Kidney (tissue), 13 donors: ENCODE measurements at regions not wholly inside any gene's neighbourhood (a gene's known extent, or its start where the extent isn't known, plus 50 kb on each side); places are given as distances from the start of the nearest gene placed in this dataset.
"Not testable (repeated sequence)": the region's sequence is repeated elsewhere in the genome, so short reads cannot be mapped to it uniquely, and the experiment has no call there.

ENCODE experiments used
- DNase-seq, 5 donors: peaks; one replicate each; pipeline ENCODE4 v3.0.0-alpha.2; 2013 to 2020
- FAIRE-seq: peaks from 2 replicates; lab custom pipeline; 2012; peaks lifted over from hg19 to GRCh38; lab: Jason Lieb, UNC
- H3K27ac ChIP-seq, 2 donors: one replicate each; pipeline ENCODE4 v1.7.0; 2013; ENCODE audit warnings: low read depth in 2 of 2, low read length in 2 of 2, inconsistent platforms in 1 of 2
- H3K27me3 ChIP-seq: one replicate; pipeline ENCODE4 v1.7.1; 2013; ENCODE audit warnings: low read length, inconsistent platforms; ENCODE audit not compliant: control insufficient read depth, insufficient read depth
- H3K36me3 ChIP-seq, 3 donors: one replicate each; pipeline versions ENCODE4 v1.7.0 to v1.7.1; 2013; ENCODE audit warnings: low read length in 3 of 3, control low read depth in 1 of 3, inconsistent platforms in 1 of 3; ENCODE audit not compliant: insufficient read depth in 3 of 3, control insufficient read depth in 2 of 3
- H3K4me1 ChIP-seq, 3 donors: one replicate each; pipeline versions ENCODE4 v1.7.0 to v1.7.1; 2013; ENCODE audit warnings: low read length in 3 of 3, inconsistent platforms in 1 of 3, low read depth in 1 of 3; ENCODE audit not compliant: control insufficient read depth in 2 of 3, insufficient read depth in 2 of 3
- H3K4me3 ChIP-seq, 3 donors: one replicate each; pipeline versions ENCODE4 v1.7.0 to v1.8.1; 2013; ENCODE audit warnings: low read length in 3 of 3, control low read depth in 1 of 3, inconsistent platforms in 1 of 3
- H3K9ac ChIP-seq, 3 donors: one replicate each; pipeline versions ENCODE4 v1.7.0 to v1.7.1; 2013; ENCODE audit warnings: low read length in 3 of 3, control low read depth in 1 of 3, inconsistent platforms in 1 of 3
- H3K9me3 ChIP-seq, 3 donors: one replicate each; pipeline versions ENCODE4 v1.7.0 to v1.7.1; 2013; ENCODE audit warnings: low read length in 3 of 3, control low read depth in 1 of 3, inconsistent platforms in 1 of 3; ENCODE audit not compliant: control insufficient read depth in 2 of 3, insufficient read depth in 1 of 3
- CTCF ChIP-seq: IDR thresholded peaks from 3 replicates; pipeline ENCODE4 v1.5.1; 2012; ENCODE audit warnings: mild to moderate bottlenecking, moderate library complexity, borderline replicate concordance; ENCODE audit not compliant: insufficient read depth; ENCODE audit errors: extremely low read depth
- intact Hi-C: fragments of 100-400 bp; cut with DNase I; formaldehyde crosslinking; loops from one replicate; pipeline ENCODE4 v1.11.1; 2022
- donor health status: control.
- donor health status: control.
- donor health status: control.
- donor health status: control.
- donor health status: control.
- donor health status: DM: yes; HTN: yes; CAD: no.
- donor health status: Normal renal cell carcinoma (clear cell type).

- H3K27ac ChIP-seq = no peak overlapping the region
- no peak overlapping the region for H3K4me3 ChIP-seq
- H3K9ac ChIP-seq = no peak overlapping the region
- no peak for TF ChIP-seq CTCF
- no peaks in the 10 kb centered on the region for H3K9me3 ChIP-seq
- H3K36me3 ChIP-seq = no peaks in the 10 kb centered on the region
- intact Hi-C loops = no loop called here
- no peak for DNase-seq
- no peaks in the 10 kb centered on the region for H3K27me3 ChIP-seq
- FAIRE-seq = no peak
- no peaks in the 10 kb centered on the region for H3K4me1 ChIP-seq
These were observed 245.2 kb downstream of the CYRIA start for GRCh38 chr2:16420421-16420820.

GRCh38 chr2:16417726-16418125 is 247.9 kb downstream of the CYRIA start:
- Histone ChIP-seq H3K4me1 (no peaks in the 10 kb centered on the region), H3K9ac (no peak overlapping the region), H3K9me3 (no peaks in the 10 kb centered on the region), H3K27me3 (no peaks in the 10 kb centered on the region), H3K36me3 (no peaks in the 10 kb centered on the region), H3K4me3 (no peak overlapping the region), H3K27ac (no peak overlapping the region)
- TF ChIP-seq CTCF = no peak
- FAIRE-seq = no peak
- intact Hi-C loops = no loop called here
- DNase-seq = no peak

GRCh38 chr2:16416651-16417050 is 249.0 kb downstream of the CYRIA start:
- no peak overlapping the region for H3K27ac ChIP-seq
- H3K9me3 ChIP-seq = no peaks in the 10 kb centered on the region
- no peaks in the 10 kb centered on the region for H3K27me3 ChIP-seq
- no peaks in the 10 kb centered on the region for H3K36me3 ChIP-seq
- no peak for FAIRE-seq
- intact Hi-C loops = no loop called here
- TF ChIP-seq CTCF = no peak
- H3K4me1 ChIP-seq = no peaks in the 10 kb centered on the region
- no peak overlapping the region for H3K4me3 ChIP-seq
- DNase-seq = no peak
- no peak overlapping the region for H3K9ac ChIP-seq

- H3K27me3 ChIP-seq, H3K4me3 ChIP-seq, H3K4me1 ChIP-seq, intact Hi-C loops, DNase-seq, FAIRE-seq, H3K9ac ChIP-seq, H3K36me3 ChIP-seq, H3K27ac ChIP-seq, H3K9me3 ChIP-seq: not testable (repeated sequence)
These were observed 249.8 kb downstream of the CYRIA start for GRCh38 chr2:16415861-16416260.
